ENCODE measurements at regions not wholly inside any gene's neighbourhood (a gene's known extent, or its start where the extent isn't known, plus 50 kb on each side); places are given as distances from the start of the nearest gene placed in this dataset.
A peak's percentile ranks its signal among the peaks of the same experiment; 100 is the strongest.

DNA sequence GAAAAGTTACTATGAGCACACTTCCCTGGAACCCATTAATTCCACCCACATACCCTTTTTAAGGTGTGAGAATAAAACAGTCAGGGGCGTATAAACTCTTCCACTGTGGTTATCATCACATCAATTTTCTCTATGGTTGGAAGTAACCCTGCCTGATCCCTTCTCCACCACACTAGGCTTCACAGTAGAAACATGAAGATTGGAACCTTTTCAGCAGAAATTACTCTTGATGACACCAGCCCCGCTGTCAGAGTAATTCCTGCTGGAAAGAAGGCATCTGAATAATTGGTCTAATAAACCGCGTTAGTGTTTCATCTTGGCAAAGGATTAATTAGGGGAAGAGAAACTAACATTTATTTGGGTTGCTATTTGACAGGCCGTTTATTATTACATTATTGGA, 278.4 kb downstream of the MFSD1 start:
- DNase-seq (ENCODE audit: low read depth): no peak
- Histone ChIP-seq H3K36me3 (ENCODE audit: control insufficient read depth, insufficient read depth, low read length) (no peaks in the 10 kb centered on the region), H3K4me3 (ENCODE audit: low read depth, low read length) (no peak overlapping the region), H3K27me3 (ENCODE audit: control insufficient read depth, insufficient read depth, low read length) (no peaks in the 10 kb centered on the region)
- TF ChIP-seq, protein P1, sequence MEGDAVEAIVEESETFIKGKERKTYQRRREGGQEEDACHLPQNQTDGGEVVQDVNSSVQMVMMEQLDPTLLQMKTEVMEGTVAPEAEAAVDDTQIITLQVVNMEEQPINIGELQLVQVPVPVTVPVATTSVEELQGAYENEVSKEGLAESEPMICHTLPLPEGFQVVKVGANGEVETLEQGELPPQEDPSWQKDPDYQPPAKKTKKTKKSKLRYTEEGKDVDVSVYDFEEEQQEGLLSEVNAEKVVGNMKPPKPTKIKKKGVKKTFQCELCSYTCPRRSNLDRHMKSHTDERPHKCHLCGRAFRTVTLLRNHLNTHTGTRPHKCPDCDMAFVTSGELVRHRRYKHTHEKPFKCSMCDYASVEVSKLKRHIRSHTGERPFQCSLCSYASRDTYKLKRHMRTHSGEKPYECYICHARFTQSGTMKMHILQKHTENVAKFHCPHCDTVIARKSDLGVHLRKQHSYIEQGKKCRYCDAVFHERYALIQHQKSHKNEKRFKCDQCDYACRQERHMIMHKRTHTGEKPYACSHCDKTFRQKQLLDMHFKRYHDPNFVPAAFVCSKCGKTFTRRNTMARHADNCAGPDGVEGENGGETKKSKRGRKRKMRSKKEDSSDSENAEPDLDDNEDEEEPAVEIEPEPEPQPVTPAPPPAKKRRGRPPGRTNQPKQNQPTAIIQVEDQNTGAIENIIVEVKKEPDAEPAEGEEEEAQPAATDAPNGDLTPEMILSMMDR (IDR thresholded peaks at IDR 0.05; ENCODE audit: insufficient read depth, low read length, severe bottlenecking): no peak
- FAIRE-seq: no peak

- Histone ChIP-seq H3K27me3 (ENCODE audit: control insufficient read depth, insufficient read depth, low read length) (no peaks in the 10 kb centered on the region), H3K4me3 (ENCODE audit: low read depth, low read length) (no peak overlapping the region), H3K36me3 (ENCODE audit: control insufficient read depth, insufficient read depth, low read length) (no peaks in the 10 kb centered on the region)
- DNase-seq (ENCODE audit: low read depth) (no peak), FAIRE-seq (no peak)
- TF ChIP-seq, protein P1 (IDR thresholded peaks at IDR 0.05; ENCODE audit: insufficient read depth, low read length, severe bottlenecking): no peak
Observed at GRCh38 chr3:159080821-159081220, 279.0 kb downstream of the MFSD1 start.

DNA sequence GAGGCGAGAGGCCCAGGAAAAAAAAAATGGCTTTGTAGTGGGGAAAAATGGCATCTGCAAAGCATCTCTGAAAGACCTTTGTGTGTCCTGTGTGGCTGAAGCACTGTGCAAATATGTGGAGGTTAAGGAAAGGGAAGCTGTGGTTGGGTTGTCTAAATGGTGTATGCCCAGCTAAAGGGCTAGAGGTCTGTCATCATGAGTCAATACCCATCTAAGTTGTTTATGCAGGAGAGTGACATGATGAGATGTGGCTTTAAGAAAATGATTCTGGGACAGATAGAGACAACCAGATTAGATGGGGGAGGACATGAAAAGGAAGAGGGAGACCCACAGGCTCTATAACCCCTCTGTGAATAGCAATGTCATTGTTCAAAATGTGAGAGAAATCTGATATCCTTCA, 280.7 kb downstream of the MFSD1 start:
- Histone ChIP-seq H3K4me3 (ENCODE audit: low read depth, low read length) (no peak overlapping the region), H3K36me3 (ENCODE audit: control insufficient read depth, insufficient read depth, low read length) (no peaks in the 10 kb centered on the region), H3K27me3 (ENCODE audit: control insufficient read depth, insufficient read depth, low read length) (no peaks in the 10 kb centered on the region)
- no peak for DNase-seq (ENCODE audit: low read depth)
- TF ChIP-seq, protein P1 (IDR thresholded peaks at IDR 0.05; ENCODE audit: insufficient read depth, low read length, severe bottlenecking): no peak
- FAIRE-seq: peak; percentile 18

DNA sequence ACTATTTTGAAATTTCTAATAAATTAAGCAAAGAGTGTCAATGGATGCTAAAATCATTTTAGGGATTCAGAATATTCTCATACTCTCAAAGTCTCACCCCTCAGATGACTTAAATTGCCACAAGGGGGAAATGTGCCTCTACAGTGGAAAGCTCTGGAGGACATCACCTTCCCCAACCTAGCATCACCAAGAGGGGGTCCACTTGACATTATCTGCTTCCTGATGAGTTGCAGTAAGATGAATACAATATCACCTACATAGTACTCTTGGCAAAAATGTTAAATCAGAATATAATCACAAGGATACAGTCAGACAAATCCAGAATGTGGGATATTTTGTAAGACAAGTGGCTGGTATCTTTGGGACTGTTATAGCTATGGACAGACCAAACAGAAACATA, 290.1 kb downstream of the MFSD1 start:
- DNase-seq (ENCODE audit: low read depth): no peak
- no peak for FAIRE-seq
- TF ChIP-seq, protein P1 (IDR thresholded peaks at IDR 0.05; ENCODE audit: insufficient read depth, low read length, severe bottlenecking): no peak
- H3K4me3 ChIP-seq (ENCODE audit: low read depth, low read length): no peak overlapping the region
- H3K36me3 ChIP-seq (ENCODE audit: control insufficient read depth, insufficient read depth, low read length): no peaks in the 10 kb centered on the region
- no peaks in the 10 kb centered on the region for H3K27me3 ChIP-seq (ENCODE audit: control insufficient read depth, insufficient read depth, low read length)

DNA sequence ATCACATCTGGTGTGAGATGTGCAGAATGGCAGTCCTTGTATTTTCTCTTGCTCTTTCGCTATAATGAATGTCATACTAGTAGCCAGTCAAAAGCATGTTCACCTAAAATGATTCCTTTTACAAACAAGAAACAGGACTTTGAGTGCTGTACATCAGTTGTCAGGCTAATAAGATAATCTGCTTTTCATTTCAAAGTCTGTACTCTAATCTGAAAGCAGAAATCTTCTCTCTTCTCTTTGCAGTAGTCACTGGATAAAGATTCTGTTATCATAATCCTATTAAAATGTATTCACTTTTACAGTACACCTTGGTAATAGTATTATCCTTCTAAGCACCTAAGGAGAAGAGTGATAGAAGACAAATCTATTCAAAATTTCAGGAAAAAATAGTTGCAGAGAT, 300.1 kb downstream of the MFSD1 start:
- TF ChIP-seq, protein P1 (IDR thresholded peaks at IDR 0.05; ENCODE audit: insufficient read depth, low read length, severe bottlenecking): no peak
- FAIRE-seq: no peak
- H3K36me3 ChIP-seq (ENCODE audit: control insufficient read depth, insufficient read depth, low read length): no peaks in the 10 kb centered on the region
- H3K27me3 ChIP-seq (ENCODE audit: control insufficient read depth, insufficient read depth, low read length): no peaks in the 10 kb centered on the region
- no peak overlapping the region for H3K4me3 ChIP-seq (ENCODE audit: low read depth, low read length)
- DNase-seq (ENCODE audit: low read depth): no peak

- no peaks in the 10 kb centered on the region for H3K36me3 ChIP-seq (ENCODE audit: control insufficient read depth, insufficient read depth, low read length)
- no peak for FAIRE-seq
- H3K4me3 ChIP-seq (ENCODE audit: low read depth, low read length): no peak overlapping the region
- TF ChIP-seq, protein P1 (IDR thresholded peaks at IDR 0.05; ENCODE audit: insufficient read depth, low read length, severe bottlenecking): no peak
- no peaks in the 10 kb centered on the region for H3K27me3 ChIP-seq (ENCODE audit: control insufficient read depth, insufficient read depth, low read length)
- DNase-seq (ENCODE audit: low read depth): no peak
Observed at GRCh38 chr3:159112724-159113123, 310.9 kb downstream of the MFSD1 start.

Data from bronchial epithelial cell (primary cell).